ENCODE measurements at regions not wholly inside any gene's neighbourhood (a gene's known extent, or its start where the extent isn't known, plus 50 kb on each side); places are given as distances from the start of the nearest gene placed in this dataset.
A peak's percentile ranks its signal among the peaks of the same experiment; 100 is the strongest.

- H3K4me1 Mint-ChIP-seq (ENCODE audit: low read depth), result peaks cover 8% of the 10 kb centered on the region
- H3K27me3 Mint-ChIP-seq (ENCODE audit: low read depth), result no peaks in the 10 kb centered on the region
- H3K36me3 Mint-ChIP-seq (ENCODE audit: low read depth), result no peaks in the 10 kb centered on the region
- H3K9me3 Mint-ChIP-seq (ENCODE audit: low read depth), result no peaks in the 10 kb centered on the region
- H3K27ac Mint-ChIP-seq (ENCODE audit: unreplicated experiment), result no peak overlapping the region
- no peak for TF ChIP-seq CTCF (IDR thresholded peaks at IDR 0.05)
- no peak for DNase-seq (ENCODE audit: low spot score)
- no peak overlapping the region for H3K4me3 Mint-ChIP-seq (ENCODE audit: unreplicated experiment)
These were observed 55.1 kb upstream of the FHIP2A start for GRCh38 chr10:114766470-114766869.

GRCh38 chr10:114767101-114767985 lies 54.2 kb upstream of the FHIP2A start:
- Mint-ChIP-seq H3K36me3 (ENCODE audit: low read depth) (no peaks in the 10 kb centered on the region), H3K4me3 (ENCODE audit: unreplicated experiment) (peak overlapping the region; percentile 72), H3K9me3 (ENCODE audit: low read depth) (no peaks in the 10 kb centered on the region), H3K27me3 (ENCODE audit: low read depth) (no peaks in the 10 kb centered on the region), H3K4me1 (ENCODE audit: low read depth) (peaks cover 11% of the 10 kb centered on the region), H3K27ac (ENCODE audit: unreplicated experiment) (peak overlapping the region; percentile 63)
- TF ChIP-seq CTCF (IDR thresholded peaks at IDR 0.05), result no peak
- DNase-seq (ENCODE audit: low spot score), result no peak

- Mint-ChIP-seq H3K27ac (ENCODE audit: unreplicated experiment) (no peak overlapping the region), H3K4me3 (ENCODE audit: unreplicated experiment) (peak overlapping the region; percentile 65), H3K4me1 (ENCODE audit: low read depth) (peaks cover 11% of the 10 kb centered on the region), H3K9me3 (ENCODE audit: low read depth) (no peaks in the 10 kb centered on the region), H3K36me3 (ENCODE audit: low read depth) (no peaks in the 10 kb centered on the region), H3K27me3 (ENCODE audit: low read depth) (no peaks in the 10 kb centered on the region)
- TF ChIP-seq CTCF (IDR thresholded peaks at IDR 0.05), result no peak
- DNase-seq (ENCODE audit: low spot score), result no peak
These were observed 53.4 kb upstream of the FHIP2A start for GRCh38 chr10:114767986-114768821.

GRCh38 chr10:114770009-114770408 lies 51.6 kb upstream of the FHIP2A start:
- Mint-ChIP-seq H3K27me3 (ENCODE audit: low read depth) (no peaks in the 10 kb centered on the region), H3K4me3 (ENCODE audit: unreplicated experiment) (no peak overlapping the region), H3K9me3 (ENCODE audit: low read depth) (no peaks in the 10 kb centered on the region), H3K4me1 (ENCODE audit: low read depth) (peaks cover 11% of the 10 kb centered on the region), H3K36me3 (ENCODE audit: low read depth) (no peaks in the 10 kb centered on the region), H3K27ac (ENCODE audit: unreplicated experiment) (no peak overlapping the region)
- no peak for DNase-seq (ENCODE audit: low spot score)
- TF ChIP-seq CTCF (IDR thresholded peaks at IDR 0.05), result no peak

GRCh38 chr10:114771157-114771556 lies 50.4 kb upstream of the FHIP2A start:
- no peaks in the 10 kb centered on the region for H3K27me3 Mint-ChIP-seq (ENCODE audit: low read depth)

More at GRCh38 chr10:114771157-114771556, 50.4 kb upstream of the FHIP2A start:
- H3K4me1 Mint-ChIP-seq (ENCODE audit: low read depth), result peaks cover 11% of the 10 kb centered on the region
- no peak for DNase-seq (ENCODE audit: low spot score)
- no peaks in the 10 kb centered on the region for H3K9me3 Mint-ChIP-seq (ENCODE audit: low read depth)
- TF ChIP-seq CTCF (IDR thresholded peaks at IDR 0.05), result no peak
- no peak overlapping the region for H3K4me3 Mint-ChIP-seq (ENCODE audit: unreplicated experiment)
- H3K36me3 Mint-ChIP-seq (ENCODE audit: low read depth), result no peaks in the 10 kb centered on the region
- H3K27ac Mint-ChIP-seq (ENCODE audit: unreplicated experiment), result no peak overlapping the region

Measured in chondrocyte (in vitro differentiated cells).